ENCODE measurements at regions not wholly inside any gene's neighbourhood (a gene's known extent, or its start where the extent isn't known, plus 50 kb on each side); places are given as distances from the start of the nearest gene placed in this dataset.

- Histone ChIP-seq H3K4me3 (ENCODE audit: low read length) (no peak overlapping the region), H3K27me3 (ENCODE audit: insufficient read depth, low read length) (no peaks in the 10 kb centered on the region), H3K4me1 (ENCODE audit: insufficient read depth, low read length) (no peaks in the 10 kb centered on the region), H3K9me3 (ENCODE audit: low read length) (no peaks in the 10 kb centered on the region), H3K36me3 (ENCODE audit: insufficient read depth, low read length) (no peaks in the 10 kb centered on the region), H2AFZ (ENCODE audit: low read depth, low read length) (no peak overlapping the region)
These were observed 783.3 kb upstream of the ATXN8OS start for GRCh38 chr13:69324090-69324886.

GRCh38 chr13:69319656-69320055 lies 788.0 kb upstream of the ATXN8OS start:
- Histone ChIP-seq H3K9me3 (ENCODE audit: low read length) (no peaks in the 10 kb centered on the region), H3K27me3 (ENCODE audit: insufficient read depth, low read length) (no peaks in the 10 kb centered on the region), H2AFZ (ENCODE audit: low read depth, low read length) (no peak overlapping the region)

GRCh38 chr13:69315039-69315438 lies 792.6 kb upstream of the ATXN8OS start:
- Histone ChIP-seq H3K27me3 (ENCODE audit: insufficient read depth, low read length) (no peaks in the 10 kb centered on the region), H3K9me3 (ENCODE audit: low read length) (no peaks in the 10 kb centered on the region), H3K4me3 (ENCODE audit: low read length) (no peak overlapping the region), H3K36me3 (ENCODE audit: insufficient read depth, low read length) (no peaks in the 10 kb centered on the region), H2AFZ (ENCODE audit: low read depth, low read length) (no peak overlapping the region), H3K4me1 (ENCODE audit: insufficient read depth, low read length) (no peaks in the 10 kb centered on the region)

More at GRCh38 chr13:69319656-69320055, 788.0 kb upstream of the ATXN8OS start:
- no peaks in the 10 kb centered on the region for H3K36me3 ChIP-seq (ENCODE audit: insufficient read depth, low read length)
- no peak overlapping the region for H3K4me3 ChIP-seq (ENCODE audit: low read length)
- H3K4me1 ChIP-seq (ENCODE audit: insufficient read depth, low read length), result no peaks in the 10 kb centered on the region

GRCh38 chr13:69306766-69307165 lies 800.9 kb upstream of the ATXN8OS start:
- H2AFZ ChIP-seq (ENCODE audit: low read depth, low read length), result no peak overlapping the region
- no peaks in the 10 kb centered on the region for H3K9me3 ChIP-seq (ENCODE audit: low read length)
- H3K36me3 ChIP-seq (ENCODE audit: insufficient read depth, low read length), result no peaks in the 10 kb centered on the region
- H3K27me3 ChIP-seq (ENCODE audit: insufficient read depth, low read length), result no peaks in the 10 kb centered on the region
- H3K4me1 ChIP-seq (ENCODE audit: insufficient read depth, low read length), result no peaks in the 10 kb centered on the region
- no peak overlapping the region for H3K4me3 ChIP-seq (ENCODE audit: low read length)

- no peaks in the 10 kb centered on the region for H3K27me3 ChIP-seq (ENCODE audit: insufficient read depth, low read length)
- no peak overlapping the region for H2AFZ ChIP-seq (ENCODE audit: low read depth, low read length)
- no peaks in the 10 kb centered on the region for H3K36me3 ChIP-seq (ENCODE audit: insufficient read depth, low read length)
- H3K9me3 ChIP-seq (ENCODE audit: low read length), result no peaks in the 10 kb centered on the region
- no peak overlapping the region for H3K4me3 ChIP-seq (ENCODE audit: low read length)
- peaks cover 16% of the 10 kb centered on the region for H3K4me1 ChIP-seq (ENCODE audit: insufficient read depth, low read length)
These were observed 807.5 kb upstream of the ATXN8OS start for GRCh38 chr13:69300131-69300530.

- no peaks in the 10 kb centered on the region for H3K9me3 ChIP-seq (ENCODE audit: low read length)
- H3K27me3 ChIP-seq (ENCODE audit: insufficient read depth, low read length), result no peaks in the 10 kb centered on the region
These were observed 811.5 kb upstream of the ATXN8OS start for GRCh38 chr13:69296130-69296529.

DNA sequence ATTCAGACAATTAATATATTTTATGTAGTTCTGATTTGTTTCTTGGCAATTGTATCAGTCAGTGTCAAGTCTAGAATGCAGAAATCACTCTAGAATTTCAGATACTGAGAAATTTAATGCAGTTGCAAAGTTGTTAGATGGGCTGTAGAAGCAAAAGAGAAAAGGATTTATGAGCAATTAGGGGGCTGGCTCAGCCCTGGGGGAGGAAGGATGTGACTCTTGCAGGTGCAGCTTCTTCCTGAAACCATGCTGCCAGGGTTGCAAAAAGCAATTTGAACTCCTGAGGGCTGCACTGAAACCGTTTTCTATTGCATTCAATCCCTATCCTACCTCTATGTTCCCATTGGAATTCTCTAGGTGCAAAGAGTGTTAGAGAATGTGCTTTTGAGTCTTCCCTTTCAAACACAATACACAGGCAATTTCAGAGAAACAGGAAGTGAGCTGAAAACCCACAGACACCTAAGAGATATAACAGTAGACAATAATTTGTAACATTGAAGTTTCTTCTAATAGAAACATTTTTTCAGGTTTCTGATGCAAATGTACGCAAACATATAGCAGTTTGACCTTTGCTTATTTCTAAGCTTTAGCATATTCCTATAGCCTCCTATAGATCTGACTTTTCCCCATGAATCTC lies 814.7 kb upstream of the ATXN8OS start:
- Histone ChIP-seq H3K27me3 (ENCODE audit: insufficient read depth, low read length) (no peaks in the 10 kb centered on the region), H3K4me1 (ENCODE audit: insufficient read depth, low read length) (no peaks in the 10 kb centered on the region), H2AFZ (ENCODE audit: low read depth, low read length) (no peak overlapping the region), H3K4me3 (ENCODE audit: low read length) (no peak overlapping the region), H3K36me3 (ENCODE audit: insufficient read depth, low read length) (no peaks in the 10 kb centered on the region), H3K9me3 (ENCODE audit: low read length) (no peaks in the 10 kb centered on the region)

More at GRCh38 chr13:69296130-69296529, 811.5 kb upstream of the ATXN8OS start:
- Histone ChIP-seq H3K36me3 (ENCODE audit: insufficient read depth, low read length) (no peaks in the 10 kb centered on the region), H3K4me3 (ENCODE audit: low read length) (no peak overlapping the region), H3K4me1 (ENCODE audit: insufficient read depth, low read length) (peaks cover 16% of the 10 kb centered on the region), H2AFZ (ENCODE audit: low read depth, low read length) (no peak overlapping the region)

- Histone ChIP-seq H3K4me1 (ENCODE audit: insufficient read depth, low read length) (no peaks in the 10 kb centered on the region), H3K36me3 (ENCODE audit: insufficient read depth, low read length) (no peaks in the 10 kb centered on the region), H2AFZ (ENCODE audit: low read depth, low read length) (no peak overlapping the region), H3K27me3 (ENCODE audit: insufficient read depth, low read length) (no peaks in the 10 kb centered on the region), H3K4me3 (ENCODE audit: low read length) (no peak overlapping the region), H3K9me3 (ENCODE audit: low read length) (no peaks in the 10 kb centered on the region)
These were observed 816.2 kb upstream of the ATXN8OS start for GRCh38 chr13:69291292-69291906.

GRCh38 chr13:69288026-69288425 lies 819.6 kb upstream of the ATXN8OS start:
- no peaks in the 10 kb centered on the region for H3K27me3 ChIP-seq (ENCODE audit: insufficient read depth, low read length)
- no peaks in the 10 kb centered on the region for H3K36me3 ChIP-seq (ENCODE audit: insufficient read depth, low read length)
- no peaks in the 10 kb centered on the region for H3K9me3 ChIP-seq (ENCODE audit: low read length)
- H3K4me3 ChIP-seq (ENCODE audit: low read length), result no peak overlapping the region
- H2AFZ ChIP-seq (ENCODE audit: low read depth, low read length), result no peak overlapping the region
- H3K4me1 ChIP-seq (ENCODE audit: insufficient read depth, low read length), result peaks cover 6% of the 10 kb centered on the region

DNA sequence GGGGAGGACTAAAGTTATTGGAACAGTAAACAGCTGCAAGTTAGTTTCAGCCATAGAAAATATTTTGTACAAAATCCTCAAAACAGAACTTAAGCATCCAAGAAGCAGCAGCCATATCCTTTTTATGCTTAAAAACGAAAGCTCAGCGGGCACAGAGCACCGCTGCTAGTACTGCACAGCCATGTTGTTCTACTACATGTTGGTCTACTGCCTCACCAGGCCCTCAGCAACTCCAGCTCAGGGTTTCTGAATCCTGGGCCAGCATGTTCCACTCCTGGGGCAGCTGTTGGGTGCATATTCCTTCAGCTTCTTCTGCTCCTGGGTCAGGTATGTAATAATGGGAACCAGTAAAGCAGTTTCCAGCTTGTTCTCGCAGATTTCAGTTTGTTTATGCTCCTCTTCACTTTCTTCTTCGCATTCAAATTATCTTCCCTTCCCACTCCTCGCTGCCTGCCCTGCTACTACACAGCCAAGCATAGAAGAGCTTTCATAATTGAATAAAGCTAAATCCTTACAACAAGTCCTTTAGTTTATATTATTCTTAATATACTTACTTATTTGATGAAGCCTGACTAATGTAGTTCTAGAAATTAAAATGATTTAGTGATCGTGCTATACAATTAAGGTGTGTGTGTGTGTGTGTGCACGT lies 820.5 kb upstream of the ATXN8OS start:
- Histone ChIP-seq H3K4me1 (ENCODE audit: insufficient read depth, low read length) (peaks cover 6% of the 10 kb centered on the region), H3K9me3 (ENCODE audit: low read length) (no peaks in the 10 kb centered on the region), H2AFZ (ENCODE audit: low read depth, low read length) (no peak overlapping the region), H3K27me3 (ENCODE audit: insufficient read depth, low read length) (no peaks in the 10 kb centered on the region), H3K4me3 (ENCODE audit: low read length) (no peak overlapping the region), H3K36me3 (ENCODE audit: insufficient read depth, low read length) (no peaks in the 10 kb centered on the region)

- Histone ChIP-seq H3K4me1 (ENCODE audit: insufficient read depth, low read length) (peaks cover 8% of the 10 kb centered on the region), H3K9me3 (ENCODE audit: low read length) (no peaks in the 10 kb centered on the region), H3K4me3 (ENCODE audit: low read length) (no peak overlapping the region), H3K36me3 (ENCODE audit: insufficient read depth, low read length) (no peaks in the 10 kb centered on the region), H2AFZ (ENCODE audit: low read depth, low read length) (no peak overlapping the region), H3K27me3 (ENCODE audit: insufficient read depth, low read length) (no peaks in the 10 kb centered on the region)
These were observed 823.8 kb upstream of the ATXN8OS start for GRCh38 chr13:69283837-69284236.

- Histone ChIP-seq H3K27me3 (ENCODE audit: insufficient read depth, low read length) (no peaks in the 10 kb centered on the region), H3K9me3 (ENCODE audit: low read length) (no peaks in the 10 kb centered on the region), H3K36me3 (ENCODE audit: insufficient read depth, low read length) (no peaks in the 10 kb centered on the region)
These were observed 824.3 kb upstream of the ATXN8OS start for GRCh38 chr13:69283301-69283700.

DNA sequence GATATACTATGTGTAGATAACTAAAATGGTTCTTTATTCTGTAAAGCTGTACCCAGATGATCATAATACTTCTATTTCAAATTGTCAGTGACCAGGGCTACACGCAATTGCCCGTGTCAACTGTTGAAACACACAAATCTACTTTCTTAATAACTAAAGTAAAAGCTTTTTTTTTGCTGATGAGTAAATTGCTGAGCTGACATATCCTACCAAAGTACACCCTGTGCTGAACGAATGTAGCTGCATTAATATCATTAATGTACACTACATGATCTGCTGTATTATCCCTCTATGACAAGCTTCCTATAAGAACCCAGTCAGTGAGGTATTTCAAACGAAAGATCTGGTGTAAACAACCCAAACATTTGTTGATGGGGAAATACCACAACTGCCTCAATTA lies 827.2 kb upstream of the ATXN8OS start:
- Histone ChIP-seq H3K36me3 (ENCODE audit: insufficient read depth, low read length) (no peaks in the 10 kb centered on the region), H3K4me1 (ENCODE audit: insufficient read depth, low read length) (peaks cover 8% of the 10 kb centered on the region), H2AFZ (ENCODE audit: low read depth, low read length) (no peak overlapping the region), H3K4me3 (ENCODE audit: low read length) (no peak overlapping the region), H3K9me3 (ENCODE audit: low read length) (no peaks in the 10 kb centered on the region), H3K27me3 (ENCODE audit: insufficient read depth, low read length) (no peaks in the 10 kb centered on the region)

More at GRCh38 chr13:69283301-69283700, 824.3 kb upstream of the ATXN8OS start:
- no peak overlapping the region for H2AFZ ChIP-seq (ENCODE audit: low read depth, low read length)
- H3K4me3 ChIP-seq (ENCODE audit: low read length), result no peak overlapping the region
- H3K4me1 ChIP-seq (ENCODE audit: insufficient read depth, low read length), result peaks cover 8% of the 10 kb centered on the region

All from neuron (in vitro differentiated cells).